DND-41 (cell line): ENCODE measurements at regions not wholly inside any gene's neighbourhood (a gene's known extent, or its start where the extent isn't known, plus 50 kb on each side); places are given as distances from the start of the nearest gene placed in this dataset.

Source experiments
- ATAC-seq: fragments of 200-7000 bp; cut with Tn5 transposase; 3 replicates; pipeline ENCODE4 v1.9.1; 2021; ENCODE audit warnings: low read depth; ENCODE audit not compliant: insufficient read depth
- DNase-seq: peaks from one replicate; pipeline ENCODE4 v3.0.0-alpha.2; 2020
- H2AFZ ChIP-seq: 2 replicates; pipeline ENCODE4 v1.6.0; 2012; ENCODE audit warnings: low read depth, low read length
- H3K27ac ChIP-seq: 2 replicates; pipeline ENCODE4 v1.5.1; 2012; ENCODE audit warnings: low read length, inconsistent platforms
- H3K27me3 ChIP-seq: fragments of 200-600 bp; sonication (generic); 2 replicates; pipeline ENCODE4 v1.6.0; 2012; ENCODE audit warnings: low read length, mild to moderate bottlenecking, inconsistent platforms; ENCODE audit not compliant: insufficient read depth, poor library complexity
- H3K36me3 ChIP-seq: 2 replicates; pipeline ENCODE4 v1.5.1; 2012; ENCODE audit warnings: low read length, inconsistent platforms; ENCODE audit not compliant: insufficient read depth
- H3K4me1 ChIP-seq: 2 replicates; pipeline ENCODE4 v1.5.1; 2012; ENCODE audit warnings: mild to moderate bottlenecking, low read length; ENCODE audit not compliant: insufficient read depth
- H3K4me2 ChIP-seq: 2 replicates; pipeline ENCODE4 v1.6.0; 2012; ENCODE audit warnings: mild to moderate bottlenecking, moderate library complexity, low read length, inconsistent platforms; ENCODE audit not compliant: insufficient read depth
- H3K4me3 ChIP-seq, 2 experiments: fragments of 200-600 bp in 1 of 2; shearing (Covaris generic) in 1 of 2; 2 replicates each; pipeline ENCODE4 v1.5.1; 2012 to 2016; ENCODE audit warnings: inconsistent platforms in 2 of 2, low read length in 2 of 2, mild to moderate bottlenecking in 2 of 2, low read depth in 1 of 2, moderate library complexity in 1 of 2
- H3K79me2 ChIP-seq: 2 replicates; pipeline ENCODE4 v1.6.0; 2012; ENCODE audit warnings: low read length, inconsistent platforms; ENCODE audit not compliant: insufficient read depth
- H3K9ac ChIP-seq: 2 replicates; pipeline ENCODE4 v1.6.0; 2012; ENCODE audit warnings: low read depth, mild to moderate bottlenecking, inconsistent platforms, low read length, moderate library complexity
- H3K9me3 ChIP-seq: 2 replicates; pipeline ENCODE4 v1.5.1; 2012; ENCODE audit warnings: low read length, moderate library complexity, mild to moderate bottlenecking, inconsistent platforms; ENCODE audit not compliant: insufficient read depth, severe bottlenecking
- H4K20me1 ChIP-seq: 2 replicates; pipeline ENCODE4 v1.6.0; 2012; ENCODE audit warnings: low read length; ENCODE audit not compliant: insufficient read depth
- CTCF ChIP-seq: IDR thresholded peaks from 2 replicates; pipeline ENCODE4 v1.5.1; 2012; ENCODE audit warnings: borderline replicate concordance, low read length, moderate library complexity, mild to moderate bottlenecking; ENCODE audit not compliant: poor library complexity, severe bottlenecking; ENCODE audit errors: extremely low read depth
- EZH2 ChIP-seq: IDR thresholded peaks from 3 replicates; pipeline ENCODE4 v1.6.1; 2012; ENCODE audit warnings: borderline replicate concordance, low read depth, mild to moderate bottlenecking, moderate library complexity, low read length, inconsistent platforms; ENCODE audit not compliant: severe bottlenecking

GRCh38 chr5:52177193-52177592 lies 610.5 kb upstream of the ITGA1 start:
- Histone ChIP-seq H3K36me3 (no peaks in the 10 kb centered on the region), H3K4me2 (no peak overlapping the region), H3K27me3 (no peaks in the 10 kb centered on the region), H4K20me1 (no peaks in the 10 kb centered on the region), H3K27ac (no peak overlapping the region), H3K9me3 (no peaks in the 10 kb centered on the region), H2AFZ (no peak overlapping the region), H3K4me3 (no peak overlapping the region), H3K79me2 (no peaks in the 10 kb centered on the region), H3K9ac (no peak overlapping the region), H3K4me1 (no peaks in the 10 kb centered on the region)
- ATAC-seq (no peak), DNase-seq (no peak)
- TF ChIP-seq EZH2 = no peak
- no peak for TF ChIP-seq CTCF

GRCh38 chr5:52181403-52181802 lies 606.3 kb upstream of the ITGA1 start:
- Histone ChIP-seq H3K4me2 (no peak overlapping the region), H2AFZ (no peak overlapping the region), H4K20me1 (no peaks in the 10 kb centered on the region), H3K27me3 (no peaks in the 10 kb centered on the region), H3K36me3 (no peaks in the 10 kb centered on the region), H3K4me1 (no peaks in the 10 kb centered on the region), H3K27ac (no peak overlapping the region), H3K9ac (no peak overlapping the region), H3K79me2 (no peaks in the 10 kb centered on the region), H3K4me3 (no peak overlapping the region), H3K9me3 (no peaks in the 10 kb centered on the region)
- no peak for DNase-seq
- TF ChIP-seq CTCF (no peak), EZH2 (no peak)
- no peak for ATAC-seq

- H3K4me2 ChIP-seq = no peak overlapping the region
- no peaks in the 10 kb centered on the region for H3K4me1 ChIP-seq
- H3K4me3 ChIP-seq = no peak overlapping the region
- H3K9ac ChIP-seq = no peak overlapping the region
- H3K27me3 ChIP-seq = no peaks in the 10 kb centered on the region
- no peak overlapping the region for H3K27ac ChIP-seq
- no peak for TF ChIP-seq CTCF
- no peak for TF ChIP-seq EZH2
- no peaks in the 10 kb centered on the region for H3K9me3 ChIP-seq
- no peaks in the 10 kb centered on the region for H4K20me1 ChIP-seq
- H3K36me3 ChIP-seq = no peaks in the 10 kb centered on the region
- no peaks in the 10 kb centered on the region for H3K79me2 ChIP-seq
- no peak for DNase-seq
- no peak overlapping the region for H2AFZ ChIP-seq
- no peak for ATAC-seq
Observed at GRCh38 chr5:52190737-52191136, 597.0 kb upstream of the ITGA1 start.

GRCh38 chr5:52199833-52200232 lies 587.9 kb upstream of the ITGA1 start:
- Histone ChIP-seq H3K79me2 (no peaks in the 10 kb centered on the region), H4K20me1 (no peaks in the 10 kb centered on the region), H3K4me2 (no peak overlapping the region), H3K9me3 (no peaks in the 10 kb centered on the region), H3K27ac (no peak overlapping the region), H3K27me3 (no peaks in the 10 kb centered on the region), H3K36me3 (no peaks in the 10 kb centered on the region), H2AFZ (no peak overlapping the region), H3K4me3 (no peak overlapping the region), H3K9ac (no peak overlapping the region), H3K4me1 (no peaks in the 10 kb centered on the region)
- DNase-seq (no peak), ATAC-seq (no peak)
- TF ChIP-seq CTCF (no peak), EZH2 (no peak)
